AML-193 (cell line): ENCODE measurements at regions not wholly inside any gene's neighbourhood (a gene's known extent, or its start where the extent isn't known, plus 50 kb on each side); places are given as distances from the start of the nearest gene placed in this dataset.
"Not testable (repeated sequence)": the region's sequence is repeated elsewhere in the genome, so short reads cannot be mapped to it uniquely, and the experiment has no call there.

ENCODE experiments used
- DNase-seq, 2 experiments: peaks; one replicate each; lab custom pipeline; 2025; lab: John Stamatoyannopoulos, UW

DNA sequence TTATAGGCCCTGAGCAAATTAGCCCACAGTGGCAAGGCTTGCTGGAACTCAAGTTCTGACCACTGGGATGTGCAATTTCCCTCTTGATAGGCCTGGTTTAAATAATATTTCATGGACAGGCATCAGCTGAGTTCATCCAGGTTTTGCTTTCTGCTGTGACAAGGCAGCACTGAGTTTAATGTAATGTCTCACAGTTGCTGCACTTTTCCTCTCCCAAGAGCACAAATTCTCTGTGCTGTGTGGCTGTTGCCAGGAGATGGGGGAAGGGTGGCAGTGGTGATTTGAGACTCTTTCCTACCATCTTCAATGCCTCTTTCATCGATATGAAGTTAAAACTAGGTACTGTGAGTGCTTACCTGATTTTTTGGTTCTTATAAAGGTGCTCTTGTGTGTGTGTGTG is 272.8 kb upstream of the STXBP6 start:
- no peak for DNase-seq

DNA sequence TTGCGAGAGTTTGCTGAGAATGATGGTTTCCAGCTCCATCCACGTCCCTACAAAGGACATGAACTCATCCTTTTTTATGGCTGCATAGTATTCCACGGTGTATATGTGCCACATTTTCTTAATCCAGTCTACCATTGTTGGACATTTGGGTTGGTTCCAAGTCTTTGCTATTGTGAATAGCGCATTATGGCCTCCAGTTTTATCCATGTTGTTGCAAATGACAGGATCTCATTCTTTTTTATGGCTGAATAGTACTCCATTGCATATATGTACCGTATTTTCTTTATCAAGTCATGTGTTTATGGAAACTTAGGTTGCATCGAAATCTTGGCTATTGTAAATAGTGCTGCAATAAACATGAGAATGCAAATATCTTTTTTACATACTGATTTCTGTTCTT is 266.1 kb upstream of the STXBP6 start:
- not testable (repeated sequence) for DNase-seq

DNA sequence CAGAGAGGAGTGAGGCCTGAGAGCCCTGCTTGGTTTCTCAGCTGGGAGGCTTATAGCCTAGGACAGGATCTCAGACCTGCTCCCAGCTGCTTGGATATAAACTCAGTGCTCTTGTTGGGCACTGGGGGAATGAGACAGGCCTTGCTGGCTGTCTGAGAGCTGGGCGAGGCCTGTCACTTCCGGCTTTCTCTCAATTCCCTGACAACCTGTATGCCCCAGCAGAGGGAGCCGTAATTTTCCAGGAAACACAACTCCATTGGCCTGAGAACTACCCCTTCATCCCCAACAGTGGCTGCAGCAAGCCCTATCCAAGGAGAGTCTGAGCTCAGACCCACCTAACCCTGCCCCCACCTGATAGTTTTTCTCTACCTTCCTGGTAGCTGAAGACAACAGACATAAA is 258.3 kb upstream of the STXBP6 start:
- DNase-seq, result no peak

DNA sequence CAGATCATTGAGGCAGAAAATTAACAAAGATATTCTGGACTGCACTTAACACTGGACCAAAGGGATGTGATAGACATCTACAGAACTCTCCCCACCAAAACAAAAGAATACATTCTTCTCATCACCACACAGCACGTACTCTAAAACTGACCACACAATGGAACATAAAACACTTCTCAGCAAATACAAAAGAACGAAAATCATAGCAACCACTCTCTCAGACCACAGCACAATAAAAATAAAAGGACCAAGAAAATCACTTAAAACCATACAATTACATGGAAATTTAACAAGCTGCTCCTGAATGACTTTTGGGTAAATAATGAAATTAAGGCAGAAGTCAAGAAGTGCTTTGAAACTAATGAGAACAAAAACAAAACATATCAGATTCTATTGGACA is 254.0 kb upstream of the STXBP6 start:
- no peak for DNase-seq

DNA sequence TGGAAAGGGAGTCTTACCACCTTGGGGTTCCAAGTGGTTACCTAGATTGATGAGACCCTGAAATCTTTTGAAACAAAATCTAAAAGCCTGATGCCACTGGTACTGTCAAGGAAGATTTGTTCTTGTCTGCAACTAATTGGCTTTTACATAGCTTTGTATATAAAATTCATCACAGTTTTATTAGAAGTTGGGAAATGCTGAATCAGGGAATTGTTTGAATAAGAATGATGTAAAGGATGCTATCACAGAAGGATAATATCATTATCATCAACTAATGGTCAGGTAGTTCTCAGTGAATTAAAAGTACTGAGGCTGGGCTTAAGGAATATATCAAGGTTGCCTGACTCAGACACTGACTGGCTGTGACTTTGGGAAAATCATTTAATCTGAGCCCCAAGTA is 248.3 kb upstream of the STXBP6 start:
- no peak for DNase-seq

DNA sequence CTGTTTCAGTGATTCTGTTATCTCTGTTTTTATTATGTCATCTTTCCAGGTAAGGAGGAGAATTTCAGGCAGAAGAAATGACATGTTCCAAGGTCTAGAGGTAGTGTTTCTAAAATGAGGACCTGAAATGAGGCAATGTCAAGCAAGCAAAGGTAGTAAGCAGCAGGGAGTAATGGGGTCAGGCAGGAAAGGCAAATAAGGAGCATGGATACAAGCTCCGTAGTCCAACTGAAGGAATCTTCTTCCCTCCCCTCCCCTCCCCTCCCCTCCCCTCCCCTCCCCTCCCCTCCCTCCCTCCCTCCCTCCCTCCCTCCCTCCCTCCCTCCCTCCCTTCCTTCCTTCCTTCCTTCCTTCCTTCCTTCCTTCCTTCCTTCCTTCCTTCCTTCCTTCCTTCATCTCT is 240.2 kb upstream of the STXBP6 start:
- DNase-seq, result not testable (repeated sequence)

DNA sequence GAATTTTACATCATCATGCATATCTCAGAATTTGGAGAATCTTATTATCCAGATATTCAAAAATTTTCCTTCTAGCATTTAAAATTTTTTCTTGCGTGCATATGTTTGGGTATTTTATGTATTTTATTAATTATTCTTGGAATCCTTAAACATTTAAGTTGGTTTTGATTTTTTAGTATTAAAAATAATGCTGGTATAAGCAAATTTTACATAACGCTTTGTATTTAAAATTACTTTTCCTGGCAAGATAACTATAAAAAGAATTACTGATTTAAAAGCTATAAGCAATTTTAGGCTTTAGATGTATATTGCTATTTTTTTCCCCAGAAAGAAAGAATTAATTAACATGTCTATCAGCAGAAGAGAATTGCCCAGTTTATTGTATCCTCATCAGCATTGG is 224.6 kb upstream of the STXBP6 start:
- no peak for DNase-seq

DNA sequence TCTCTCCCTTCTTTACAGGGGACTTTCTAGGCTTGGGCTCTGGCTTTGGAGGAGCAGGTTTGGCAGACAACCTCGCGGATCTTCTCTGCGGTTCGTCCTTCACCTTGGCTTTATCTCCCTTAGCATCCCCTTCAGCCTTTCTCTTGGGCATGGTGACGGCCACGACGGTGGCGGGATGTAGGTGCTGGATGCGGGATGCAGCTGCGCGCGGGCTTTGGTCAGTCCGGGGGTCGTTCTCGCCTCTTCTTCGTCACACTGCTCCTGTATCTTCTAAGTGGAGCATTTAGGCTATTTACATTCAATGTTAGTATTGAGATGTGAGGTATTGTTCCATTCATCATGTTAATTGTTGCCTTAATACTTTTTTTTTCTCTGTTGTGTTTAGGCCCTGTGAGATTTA is 217.2 kb upstream of the STXBP6 start:
- DNase-seq, result no peak

DNA sequence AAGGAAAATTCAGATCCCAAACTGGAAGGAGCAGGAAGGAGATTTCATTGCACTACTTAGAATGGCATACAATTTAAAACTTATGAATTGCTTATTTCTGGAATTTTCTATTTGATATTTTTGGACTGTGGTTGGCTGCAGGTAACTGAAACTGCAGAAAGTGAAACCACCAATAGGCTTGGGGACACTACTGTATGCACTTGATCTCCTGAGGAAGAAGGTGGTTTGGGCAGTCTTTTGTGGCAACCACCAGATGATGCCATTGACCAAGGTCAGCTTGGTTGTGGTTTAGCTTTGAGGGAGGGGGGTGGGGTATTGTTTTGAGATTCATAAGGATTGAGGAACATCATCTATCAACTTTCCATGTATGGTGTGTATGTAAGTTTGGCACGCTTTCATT is 209.5 kb upstream of the STXBP6 start:
- no peak for DNase-seq

DNA sequence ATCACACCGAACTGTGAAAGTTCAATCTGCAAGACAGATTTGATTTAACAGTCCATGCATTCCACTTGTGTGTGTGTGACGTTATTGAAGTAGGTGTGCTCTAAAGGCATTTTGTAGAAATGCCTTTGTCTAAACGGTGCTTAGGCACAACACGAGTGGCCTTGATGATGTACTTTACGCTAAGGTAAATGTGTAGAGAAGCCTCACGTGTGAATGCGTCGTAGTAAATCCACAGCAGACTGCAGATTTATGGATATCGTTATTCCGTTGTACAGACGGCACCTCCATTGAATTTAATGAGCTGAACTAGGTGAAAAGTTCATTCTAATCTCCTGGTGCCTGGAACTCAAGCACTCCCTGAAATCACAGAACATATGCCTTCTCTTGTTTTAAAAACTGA is 202.8 kb upstream of the STXBP6 start:
- DNase-seq, result no peak

DNA sequence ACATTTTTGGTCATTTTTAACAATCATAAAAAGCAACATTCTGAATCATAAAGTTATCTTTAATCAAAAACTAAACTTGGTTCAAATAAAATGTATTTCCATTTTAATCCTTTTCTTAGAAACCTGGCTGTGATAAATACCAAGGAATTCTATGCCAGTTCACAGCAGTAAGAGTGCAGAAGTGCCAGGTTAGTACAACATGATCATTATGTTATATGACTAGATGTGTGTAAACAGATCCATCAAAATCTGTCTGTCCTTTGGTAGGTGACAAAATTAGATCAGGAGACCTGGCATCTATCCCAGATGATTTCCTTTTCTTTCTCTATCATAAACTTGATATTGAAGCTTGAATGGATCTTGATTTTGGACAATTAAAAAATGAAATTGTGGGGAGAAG is 200.6 kb upstream of the STXBP6 start:
- no peak for DNase-seq

DNA sequence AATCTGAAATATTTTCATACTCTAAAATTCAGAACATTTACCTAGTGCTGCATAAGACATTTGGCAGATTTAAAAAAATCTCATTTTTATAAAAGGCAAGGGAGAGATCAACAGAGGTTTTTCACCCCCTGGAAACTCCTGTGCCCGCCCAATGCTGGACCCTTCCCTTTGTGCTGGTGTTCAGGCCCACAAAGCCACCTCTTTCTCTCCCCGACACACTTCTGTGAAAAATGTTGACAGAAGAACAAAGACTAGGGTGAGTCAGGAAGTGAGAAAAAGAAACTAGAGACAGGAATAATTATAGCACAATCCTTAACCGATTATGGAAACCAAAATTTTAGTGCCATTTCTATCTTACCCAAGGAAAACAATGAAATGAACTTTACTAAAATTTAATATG is 197.7 kb upstream of the STXBP6 start:
- DNase-seq, result no peak

DNA sequence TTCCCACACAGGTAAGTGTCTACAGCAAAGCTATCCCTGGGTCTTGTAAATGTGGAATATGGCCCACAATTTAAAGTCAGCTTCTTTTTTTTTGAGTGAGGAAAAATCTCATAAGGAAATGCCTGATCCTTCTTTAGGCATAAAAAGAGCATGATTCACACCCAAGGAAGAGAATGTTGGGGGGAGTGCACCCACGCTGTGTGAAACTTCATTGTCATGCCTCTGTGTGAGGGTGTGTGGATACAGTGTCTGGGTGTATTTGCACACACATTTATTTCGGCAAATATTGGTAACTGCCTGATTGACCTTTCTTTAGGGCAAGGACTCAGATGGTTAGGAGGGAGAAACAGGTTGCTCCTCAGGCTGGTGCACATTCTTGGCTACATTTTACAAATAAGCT is 196.8 kb upstream of the STXBP6 start:
- no peak for DNase-seq

DNA sequence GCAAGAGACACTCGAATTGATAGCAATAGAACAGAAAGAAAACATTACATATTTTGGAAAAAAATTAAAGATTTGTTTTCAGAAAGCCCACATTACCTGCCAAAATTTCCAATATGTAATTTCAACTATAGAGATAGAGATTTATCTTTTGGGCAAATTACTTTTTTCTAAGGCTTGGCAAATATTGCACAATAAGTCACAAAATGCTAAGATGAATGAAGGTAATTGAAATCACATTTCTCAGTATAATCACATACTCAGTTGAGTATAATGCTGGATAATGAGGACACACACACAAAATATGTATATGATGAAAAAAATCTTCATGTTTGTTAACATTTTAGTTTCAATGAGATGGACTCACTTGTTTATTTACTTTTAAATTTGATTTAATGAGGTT is 189.2 kb upstream of the STXBP6 start:
- DNase-seq, result no peak

DNA sequence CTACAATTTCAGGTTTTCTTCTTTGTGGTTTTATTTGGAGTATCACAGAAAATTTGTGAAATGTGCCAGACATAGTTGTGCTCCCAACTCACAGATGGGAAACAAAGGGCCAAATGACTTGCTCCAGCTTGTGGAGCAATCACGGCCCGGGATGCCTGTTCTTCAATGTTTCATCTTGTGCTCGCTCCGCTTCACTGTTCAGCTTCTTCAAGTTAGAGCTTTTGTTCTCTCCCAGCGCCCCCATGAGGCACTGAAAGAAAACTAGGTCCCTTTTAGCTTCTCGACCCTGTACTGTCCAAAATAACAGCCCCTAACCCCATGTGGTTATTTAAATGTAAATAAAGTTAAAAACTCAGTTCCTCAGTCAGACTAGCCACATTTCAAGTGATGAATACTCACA is 187.9 kb upstream of the STXBP6 start:
- no peak for DNase-seq

DNA sequence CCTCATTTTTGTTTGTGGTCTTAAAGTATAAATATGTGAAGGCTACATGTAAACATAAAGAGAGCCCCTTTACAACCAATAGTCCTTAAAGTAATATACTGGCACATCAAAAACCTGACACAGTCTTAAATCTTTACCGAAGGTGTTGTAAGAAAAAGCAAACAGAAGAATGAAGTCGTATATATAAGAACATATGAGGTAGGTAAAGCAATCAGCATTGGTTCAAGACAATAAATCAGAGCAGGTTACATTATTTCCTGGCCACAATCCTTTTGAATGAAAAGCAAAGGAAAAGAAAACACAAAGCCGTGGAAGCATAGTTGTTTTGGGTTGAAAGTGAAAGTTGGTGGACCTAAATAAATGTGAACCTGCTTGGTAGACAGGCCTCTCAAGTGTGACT is 183.7 kb upstream of the STXBP6 start:
- DNase-seq, result no peak

DNA sequence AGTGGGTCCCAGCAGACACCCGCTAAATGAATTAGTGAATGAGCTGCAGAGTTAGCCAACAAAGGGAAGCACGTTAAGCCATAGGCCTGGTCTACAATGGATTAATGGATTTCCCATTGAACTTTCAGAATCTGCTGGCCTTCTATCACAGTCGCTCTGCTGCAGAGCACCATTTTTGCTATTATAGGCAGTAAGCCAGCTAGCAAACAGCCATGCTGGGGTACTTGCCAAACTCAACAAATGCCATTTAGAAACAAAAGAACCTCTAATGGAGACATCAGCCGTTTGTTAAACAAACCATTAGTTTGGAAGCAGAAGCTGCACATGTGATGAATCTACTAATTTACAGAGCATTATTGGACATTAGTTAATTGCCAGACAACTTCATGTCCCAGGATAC is 181.1 kb upstream of the STXBP6 start:
- no peak for DNase-seq

DNA sequence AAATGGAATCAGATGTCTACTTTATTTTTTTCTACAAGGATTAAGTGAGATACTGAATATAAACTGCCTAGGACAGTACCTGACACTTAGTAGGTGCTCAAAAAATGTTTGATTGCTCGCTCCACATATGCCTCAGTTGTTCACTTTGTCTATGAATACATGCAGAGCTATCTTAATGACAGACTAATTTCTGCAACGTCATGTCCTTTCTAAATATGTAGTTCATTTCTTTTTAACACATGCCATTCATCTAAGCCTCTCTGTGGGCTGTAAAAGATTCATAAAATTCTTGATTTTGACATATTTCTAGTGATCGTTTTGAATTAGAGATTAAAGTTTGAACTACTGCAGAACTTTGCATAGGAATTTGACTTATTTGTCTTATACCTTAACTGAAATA is 176.3 kb upstream of the STXBP6 start:
- DNase-seq, result no peak

DNA sequence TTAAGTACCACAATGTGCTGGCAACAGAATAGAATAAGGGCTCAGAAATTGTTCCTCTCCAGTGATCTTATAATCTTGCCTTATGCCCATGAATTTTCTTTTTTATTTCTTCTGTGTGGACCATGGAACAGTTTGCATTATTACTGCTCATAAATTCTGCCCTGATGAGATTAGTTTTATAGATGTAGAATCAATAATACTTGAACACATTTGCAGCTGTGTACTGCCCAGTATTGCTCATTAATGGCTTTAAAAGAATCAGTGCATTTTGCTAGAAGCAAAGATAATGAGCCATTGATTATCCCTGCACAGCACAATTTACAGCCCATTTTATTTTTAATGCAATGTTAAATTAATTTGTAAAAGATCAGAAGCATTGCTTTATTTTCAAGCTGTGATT is 172.3 kb upstream of the STXBP6 start:
- DNase-seq, result no peak

DNA sequence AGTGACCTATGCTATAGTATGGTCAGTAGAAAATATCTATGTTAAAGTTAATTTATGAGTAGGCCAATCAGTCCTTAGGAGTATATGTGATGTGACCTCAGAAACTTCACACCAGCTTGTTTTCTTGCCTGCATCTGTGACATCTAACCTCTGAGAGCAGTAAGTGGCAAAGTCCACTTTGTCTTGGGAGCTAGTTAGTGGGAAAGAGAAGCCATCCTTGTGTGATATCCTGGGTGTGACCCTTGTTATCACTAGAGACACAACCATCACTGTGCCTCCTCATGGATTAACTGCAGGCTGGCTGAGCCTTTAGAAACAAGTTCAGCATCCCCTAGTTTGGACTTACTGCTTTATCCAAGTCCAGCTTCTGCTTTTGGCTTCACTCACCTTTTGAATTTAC is 170.6 kb upstream of the STXBP6 start:
- no peak for DNase-seq

DNA sequence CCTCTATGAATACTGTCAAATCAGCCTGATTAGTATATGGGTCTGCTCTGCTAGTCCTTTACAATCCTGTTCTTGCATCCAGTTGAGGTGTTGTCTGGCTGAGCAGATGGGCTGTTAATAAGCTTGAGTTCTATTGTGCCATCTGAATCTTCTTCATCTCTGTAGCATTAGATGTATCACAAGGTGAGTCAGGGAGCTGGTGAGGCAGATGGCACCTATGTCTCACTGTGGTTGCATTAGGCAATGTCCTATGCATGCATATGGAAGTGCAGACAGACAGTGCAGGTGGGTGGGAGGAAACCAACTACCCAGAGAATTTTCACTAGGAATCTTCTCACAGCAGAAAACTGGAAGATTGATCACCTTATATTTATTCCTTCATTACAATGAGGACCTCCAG is 165.7 kb upstream of the STXBP6 start:
- DNase-seq, result no peak

DNA sequence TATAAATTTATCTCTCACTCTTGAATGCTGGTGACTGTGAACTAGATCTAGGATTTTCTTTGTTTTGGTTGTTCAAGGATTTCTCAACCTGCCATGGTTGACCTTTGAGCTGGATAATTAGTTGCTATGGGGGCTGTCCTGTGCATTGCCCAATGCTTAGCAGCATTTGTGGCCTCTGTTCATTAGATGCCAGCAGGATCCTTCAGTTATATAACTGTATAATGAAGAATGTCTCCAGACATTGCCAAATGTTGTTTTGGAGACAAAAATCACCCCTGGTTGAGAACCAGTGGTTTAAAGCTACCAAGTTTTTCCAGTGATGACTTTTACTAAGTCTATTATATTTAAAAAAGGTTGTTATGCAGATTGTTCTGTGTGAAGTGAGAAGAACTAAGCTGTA is 147.9 kb upstream of the STXBP6 start:
- DNase-seq, result no peak

DNA sequence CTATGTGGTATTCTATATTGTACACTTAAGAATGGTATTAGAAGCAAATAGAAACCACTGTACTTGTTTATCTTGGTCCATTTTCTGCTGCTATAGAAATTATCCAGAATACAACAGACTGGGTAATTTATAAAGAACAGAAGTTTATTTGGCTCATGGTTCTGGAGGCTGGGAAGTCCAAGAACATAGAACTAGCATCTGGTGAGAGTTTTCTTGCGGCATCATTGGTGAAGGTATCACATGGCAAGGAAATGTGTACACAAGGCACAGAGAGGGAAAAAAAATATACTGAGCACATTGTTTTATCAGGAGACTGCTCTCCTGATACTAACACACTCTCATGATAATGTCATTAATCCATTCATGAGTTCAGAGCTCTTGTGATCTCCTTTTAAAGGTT is 130.3 kb upstream of the STXBP6 start:
- no peak for DNase-seq

DNA sequence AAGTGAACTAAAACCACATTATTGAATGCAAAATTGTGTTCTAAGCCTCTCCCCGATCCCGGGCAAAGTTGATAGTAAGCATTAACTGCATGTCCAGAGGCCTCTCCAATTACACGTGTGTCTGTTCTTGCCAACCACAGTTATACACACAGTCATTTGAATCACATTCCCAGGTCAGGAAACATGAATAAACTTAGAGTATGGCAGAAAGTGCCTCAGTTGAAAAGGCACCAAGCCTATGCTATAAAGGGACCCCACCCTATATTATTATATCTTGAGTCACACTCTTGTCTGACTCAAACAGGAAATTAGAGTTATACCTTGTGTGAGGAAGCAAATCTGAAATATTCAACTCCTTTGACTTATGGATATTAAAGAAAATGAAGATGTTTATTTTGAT is 128.3 kb upstream of the STXBP6 start:
- DNase-seq, result no peak
